ENCODE measurements at regions not wholly inside any gene's neighbourhood (a gene's known extent, or its start where the extent isn't known, plus 50 kb on each side); places are given as distances from the start of the nearest gene placed in this dataset.

DNA sequence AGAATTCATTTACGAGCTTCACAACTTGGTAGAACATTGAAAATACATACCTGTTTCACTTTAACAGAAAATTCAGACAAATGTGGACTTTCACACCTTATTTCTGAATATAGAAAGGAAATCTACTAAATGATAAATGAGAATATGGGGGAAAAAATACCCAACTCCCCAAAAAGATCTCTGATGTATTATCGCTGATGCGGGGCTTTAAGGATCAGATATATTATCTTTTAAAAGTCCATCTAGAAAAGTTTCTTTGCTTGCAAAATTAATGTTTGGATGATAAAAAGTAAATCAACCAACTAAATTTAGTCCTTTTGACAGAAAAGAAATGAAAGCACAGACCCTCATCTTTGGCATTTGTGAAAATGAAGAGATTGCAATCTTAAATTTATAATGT lies 540.1 kb upstream of the CHAC2 start:
- TF ChIP-seq, protein P1, sequence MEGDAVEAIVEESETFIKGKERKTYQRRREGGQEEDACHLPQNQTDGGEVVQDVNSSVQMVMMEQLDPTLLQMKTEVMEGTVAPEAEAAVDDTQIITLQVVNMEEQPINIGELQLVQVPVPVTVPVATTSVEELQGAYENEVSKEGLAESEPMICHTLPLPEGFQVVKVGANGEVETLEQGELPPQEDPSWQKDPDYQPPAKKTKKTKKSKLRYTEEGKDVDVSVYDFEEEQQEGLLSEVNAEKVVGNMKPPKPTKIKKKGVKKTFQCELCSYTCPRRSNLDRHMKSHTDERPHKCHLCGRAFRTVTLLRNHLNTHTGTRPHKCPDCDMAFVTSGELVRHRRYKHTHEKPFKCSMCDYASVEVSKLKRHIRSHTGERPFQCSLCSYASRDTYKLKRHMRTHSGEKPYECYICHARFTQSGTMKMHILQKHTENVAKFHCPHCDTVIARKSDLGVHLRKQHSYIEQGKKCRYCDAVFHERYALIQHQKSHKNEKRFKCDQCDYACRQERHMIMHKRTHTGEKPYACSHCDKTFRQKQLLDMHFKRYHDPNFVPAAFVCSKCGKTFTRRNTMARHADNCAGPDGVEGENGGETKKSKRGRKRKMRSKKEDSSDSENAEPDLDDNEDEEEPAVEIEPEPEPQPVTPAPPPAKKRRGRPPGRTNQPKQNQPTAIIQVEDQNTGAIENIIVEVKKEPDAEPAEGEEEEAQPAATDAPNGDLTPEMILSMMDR (IDR thresholded peaks at IDR 0.05), result no peak
- TF ChIP-seq POLR2A (IDR thresholded peaks at IDR 0.05), result no peak
